Esophagus (tissue), 2 donors: ENCODE measurements at regions not wholly inside any gene's neighbourhood (a gene's known extent, or its start where the extent isn't known, plus 50 kb on each side); places are given as distances from the start of the nearest gene placed in this dataset.

Experiments used
- H3K27ac ChIP-seq, 2 donors: one replicate each; pipeline ENCODE4 v1.5.1; 2013; ENCODE audit warnings: low read depth in 2 of 2, mild to moderate bottlenecking in 2 of 2, inconsistent platforms in 1 of 2, low read length in 1 of 2, moderate library complexity in 1 of 2
- H3K27me3 ChIP-seq, 2 donors: one replicate each; pipeline ENCODE4 v1.6.1; 2013; ENCODE audit warnings: low read length in 2 of 2, control low read depth in 1 of 2, mild to moderate bottlenecking in 1 of 2; ENCODE audit not compliant: insufficient read depth in 2 of 2, control insufficient read depth in 1 of 2
- H3K36me3 ChIP-seq, 2 donors: one replicate each; pipeline ENCODE4 v1.6.1; 2013; ENCODE audit warnings: low read length in 1 of 2; ENCODE audit not compliant: control insufficient read depth in 2 of 2, insufficient read depth in 2 of 2
- H3K4me1 ChIP-seq, 2 donors: one replicate each; pipeline ENCODE4 v1.6.1; 2013; ENCODE audit warnings: low read length in 1 of 2; ENCODE audit not compliant: control insufficient read depth in 2 of 2, insufficient read depth in 2 of 2
- H3K4me3 ChIP-seq, 2 donors: one replicate each; pipeline ENCODE4 v1.5.1; 2013; ENCODE audit warnings: low read length in 2 of 2, mild to moderate bottlenecking in 2 of 2, low read depth in 1 of 2, moderate library complexity in 1 of 2
- H3K9me3 ChIP-seq, 2 donors: one replicate each; pipeline ENCODE4 v1.6.1; 2013; ENCODE audit warnings: mild to moderate bottlenecking in 2 of 2, low read depth in 1 of 2, low read length in 1 of 2, moderate library complexity in 1 of 2; ENCODE audit not compliant: control insufficient read depth in 2 of 2, insufficient read depth in 1 of 2
- WGBS, 2 donors: extraction: QIAGEN DNeasy Blood & Tissue Kit; methylation state at CpG; one replicate each; pipeline ENCODE4 v1.1.7; 2013; 5-methylcytosine and 5-hydroxymethylcytosine counted together
- donor health status: healthy with polysubstance abuse.
- donor health status: Bipolar disorder and iron deficiency.

DNA sequence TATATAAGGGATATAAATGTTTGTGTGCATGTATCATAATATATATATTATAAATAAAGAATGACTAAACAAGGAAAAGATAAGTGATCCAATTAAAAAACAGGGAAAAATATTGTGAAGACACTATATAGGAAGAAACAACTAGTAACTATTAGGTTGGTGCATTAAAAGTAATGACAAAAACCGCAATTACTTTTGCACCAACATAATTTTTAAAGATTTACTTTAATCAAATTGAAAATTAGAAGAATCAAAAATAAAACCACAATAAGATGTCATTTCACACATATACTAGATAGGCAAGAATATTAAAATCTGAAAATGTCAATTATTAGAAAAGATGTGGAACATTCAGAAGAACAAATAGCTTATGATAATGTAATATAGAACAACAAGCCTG lies 595.9 kb downstream of the KCNJ3 start:
- Histone ChIP-seq H3K4me3 (no peak overlapping the region), H3K27me3 (no peaks in the 10 kb centered on the region), H3K4me1 (no peaks in the 10 kb centered on the region), H3K9me3 (no peaks in the 10 kb centered on the region), H3K27ac (no peak overlapping the region), H3K36me3 (no peaks in the 10 kb centered on the region)
- 59 to 84% methylated on average over 1 of the region's 1 CpG for WGBS, 2 donors

DNA sequence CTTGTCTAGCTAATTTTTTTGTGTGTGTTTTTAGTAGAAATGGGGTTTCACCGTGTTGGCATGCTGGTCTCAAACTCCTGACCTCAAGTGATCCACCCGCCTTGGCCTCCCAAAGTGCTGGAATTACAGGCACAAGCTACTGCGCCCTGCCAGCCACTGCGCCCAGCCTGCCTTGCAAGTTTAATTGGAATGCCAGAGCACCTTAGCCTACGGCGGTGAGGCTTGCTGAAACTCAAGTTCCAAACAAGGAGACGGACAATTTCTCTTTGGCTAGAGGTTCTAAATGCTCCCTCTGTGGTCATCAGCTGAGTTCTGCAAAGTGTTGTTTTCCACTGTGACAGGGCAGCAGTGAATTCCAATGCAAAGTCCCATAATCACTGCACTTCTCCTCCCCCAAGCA lies 583.4 kb downstream of the KCNJ3 start:
- no peaks in the 10 kb centered on the region for H3K4me1 ChIP-seq
- no peak overlapping the region for H3K27ac ChIP-seq
- H3K27me3 ChIP-seq = no peaks in the 10 kb centered on the region
- H3K36me3 ChIP-seq = no peaks in the 10 kb centered on the region
- H3K9me3 ChIP-seq = peaks cover 2 to 4% of the 10 kb centered on the region in 2 donors
- no peak overlapping the region for H3K4me3 ChIP-seq
- WGBS, 2 donors = 88 to 89% methylated on average over 7 of the region's 7 CpGs

DNA sequence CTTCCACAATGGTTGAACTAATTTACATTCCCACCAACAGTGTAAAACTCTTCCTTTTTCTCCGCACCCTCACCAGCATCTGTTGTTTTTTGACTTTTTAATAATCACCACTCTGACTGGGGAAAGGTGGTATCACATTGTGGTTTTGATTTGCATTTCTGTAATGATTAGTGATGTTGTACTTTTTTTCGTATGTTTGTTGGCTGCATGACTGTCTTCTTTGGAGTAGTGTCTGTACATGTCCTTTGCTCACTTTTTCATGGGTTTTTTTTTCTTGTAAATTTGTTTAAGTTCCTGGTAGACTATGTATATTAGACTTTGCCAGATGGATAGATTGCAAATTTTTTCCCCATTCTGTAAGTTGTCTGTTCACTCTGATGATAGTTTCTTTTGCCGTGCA lies 574.8 kb downstream of the KCNJ3 start:
- no peak overlapping the region for H3K4me3 ChIP-seq
- H3K27me3 ChIP-seq = no peaks in the 10 kb centered on the region
- 68 to 73% methylated on average over 3 of the region's 3 CpGs for WGBS, 2 donors
- H3K27ac ChIP-seq = no peak overlapping the region
- no peaks in the 10 kb centered on the region for H3K9me3 ChIP-seq
- no peaks in the 10 kb centered on the region for H3K4me1 ChIP-seq
- H3K36me3 ChIP-seq = no peaks in the 10 kb centered on the region

DNA sequence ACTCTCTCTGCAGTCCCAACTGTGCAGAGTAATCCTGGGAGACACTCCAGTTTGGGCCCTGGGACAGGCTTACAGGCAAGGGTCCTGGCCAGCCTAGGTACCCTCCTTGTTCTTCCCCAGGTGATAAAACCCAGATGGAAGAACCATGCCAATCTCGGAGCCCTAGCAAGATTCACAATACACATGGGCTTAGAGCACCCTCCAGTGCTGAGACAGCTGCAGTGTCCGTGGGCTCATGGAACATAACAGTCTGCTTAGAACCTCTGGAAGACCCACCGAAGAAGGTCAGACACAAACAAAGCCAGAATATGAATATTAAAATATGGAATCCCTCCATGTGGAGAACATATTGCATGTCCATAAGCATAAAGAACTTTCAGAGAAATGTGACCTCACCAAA lies 568.1 kb downstream of the KCNJ3 start:
- Histone ChIP-seq H3K9me3 (peaks cover 0 to 2% of the 10 kb centered on the region in 2 donors), H3K27me3 (no peaks in the 10 kb centered on the region), H3K4me1 (no peaks in the 10 kb centered on the region), H3K4me3 (no peak overlapping the region), H3K27ac (no peak overlapping the region), H3K36me3 (no peaks in the 10 kb centered on the region)
- WGBS, 2 donors = 77% methylated on average over 3 of the region's 3 CpGs

DNA sequence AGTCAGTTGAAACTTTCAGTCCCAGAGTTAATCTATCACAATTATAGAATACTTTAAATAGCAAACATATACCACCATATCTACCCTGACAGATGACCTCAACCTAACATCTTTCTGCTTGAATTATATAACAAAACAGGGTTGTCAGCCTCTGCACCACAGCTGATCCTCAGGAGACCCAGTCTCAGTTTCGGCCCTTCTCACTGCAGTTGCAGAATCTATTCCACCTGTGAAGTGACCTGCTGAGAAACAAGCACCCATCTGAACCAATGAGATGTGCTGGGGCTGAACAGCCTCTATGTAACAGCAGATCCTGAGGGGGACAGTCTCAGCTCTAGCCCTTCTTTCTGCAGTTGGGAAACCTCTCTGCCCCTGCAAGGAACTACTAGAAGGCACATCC lies 567.6 kb downstream of the KCNJ3 start:
- no peak overlapping the region for H3K27ac ChIP-seq
- H3K4me3 ChIP-seq = no peak overlapping the region
- WGBS, 2 donors = 73 to 83% methylated on average over 1 of the region's 1 CpG
- H3K36me3 ChIP-seq = no peaks in the 10 kb centered on the region
- H3K4me1 ChIP-seq = no peaks in the 10 kb centered on the region
- H3K9me3 ChIP-seq = peaks cover 0 to 2% of the 10 kb centered on the region in 2 donors
- no peaks in the 10 kb centered on the region for H3K27me3 ChIP-seq

DNA sequence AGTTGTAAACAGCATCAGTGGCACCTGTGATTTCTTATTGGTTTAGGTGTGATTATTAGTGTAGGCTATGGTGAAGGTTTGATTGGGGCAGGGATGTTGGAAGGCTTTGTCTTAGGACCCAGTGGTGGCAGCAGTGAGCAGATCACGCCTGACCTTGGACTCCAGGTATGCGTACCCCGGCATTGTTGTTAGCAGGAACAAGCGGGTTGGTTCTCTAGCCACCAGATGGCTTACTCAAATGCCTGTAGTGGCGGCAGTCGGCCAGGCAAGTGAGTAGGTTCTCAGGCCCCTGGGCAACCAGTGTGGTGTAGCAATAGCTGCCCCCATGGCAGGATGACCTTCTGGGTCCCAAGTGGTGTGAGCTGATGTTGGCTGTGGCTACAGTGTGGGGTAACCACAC lies 558.3 kb downstream of the KCNJ3 start:
- Histone ChIP-seq H3K9me3 (peaks cover 0 to 3% of the 10 kb centered on the region in 2 donors), H3K4me3 (no peak overlapping the region), H3K27me3 (no peaks in the 10 kb centered on the region), H3K36me3 (no peaks in the 10 kb centered on the region), H3K4me1 (no peaks in the 10 kb centered on the region), H3K27ac (no peak overlapping the region)
- WGBS, 2 donors = 91 to 93% methylated on average over 6 of the region's 6 CpGs

DNA sequence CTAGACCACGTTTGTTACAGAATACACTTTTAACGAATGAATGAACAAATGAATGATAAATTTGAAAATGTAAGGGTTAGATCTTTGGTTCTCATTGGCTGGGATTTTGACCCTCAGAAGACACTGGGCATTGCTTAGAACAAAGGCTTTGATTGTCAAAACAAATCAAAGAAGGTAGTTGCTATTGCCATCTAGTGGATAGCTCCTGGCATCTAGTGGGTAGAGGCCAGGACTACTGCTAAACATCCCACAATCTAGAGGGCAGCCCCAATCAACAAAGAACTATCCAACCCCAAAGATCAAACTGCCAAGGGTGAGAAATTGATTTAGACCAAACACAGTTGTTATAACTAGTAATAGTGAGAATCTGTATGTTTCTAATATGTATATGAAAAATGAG lies 552.3 kb downstream of the KCNJ3 start:
- H3K27me3 ChIP-seq = no peaks in the 10 kb centered on the region
- no peak overlapping the region for H3K4me3 ChIP-seq
- no peaks in the 10 kb centered on the region for H3K9me3 ChIP-seq
- H3K36me3 ChIP-seq = no peaks in the 10 kb centered on the region
- WGBS, 2 donors = 14 to 27% methylated on average over 2 of the region's 2 CpGs
- no peak overlapping the region for H3K27ac ChIP-seq
- no peaks in the 10 kb centered on the region for H3K4me1 ChIP-seq

DNA sequence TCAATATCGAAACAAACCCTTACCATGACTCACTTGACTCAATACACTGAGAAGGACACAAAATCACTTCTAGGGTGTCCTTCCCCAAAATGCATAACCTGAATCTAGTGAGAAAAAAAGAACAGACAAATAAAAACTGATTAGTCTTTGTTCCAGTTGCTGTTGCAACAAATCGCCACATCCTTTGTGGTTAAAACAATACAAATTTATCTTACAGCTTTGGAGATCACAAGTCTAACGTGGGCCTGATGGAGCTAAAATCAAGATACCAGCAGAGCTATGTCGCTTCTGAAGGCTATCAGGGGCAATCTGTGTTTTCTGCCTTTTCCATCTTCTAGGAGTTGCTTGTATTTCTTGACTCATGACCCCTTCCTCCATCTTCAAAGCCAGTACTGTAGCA lies 541.7 kb downstream of the KCNJ3 start:
- Histone ChIP-seq H3K4me3 (no peak overlapping the region), H3K27ac (no peak overlapping the region), H3K9me3 (no peaks in the 10 kb centered on the region), H3K27me3 (no peaks in the 10 kb centered on the region), H3K4me1 (no peaks in the 10 kb centered on the region), H3K36me3 (no peaks in the 10 kb centered on the region)
- 60 to 65% methylated on average over 4 of the region's 4 CpGs for WGBS, 2 donors

DNA sequence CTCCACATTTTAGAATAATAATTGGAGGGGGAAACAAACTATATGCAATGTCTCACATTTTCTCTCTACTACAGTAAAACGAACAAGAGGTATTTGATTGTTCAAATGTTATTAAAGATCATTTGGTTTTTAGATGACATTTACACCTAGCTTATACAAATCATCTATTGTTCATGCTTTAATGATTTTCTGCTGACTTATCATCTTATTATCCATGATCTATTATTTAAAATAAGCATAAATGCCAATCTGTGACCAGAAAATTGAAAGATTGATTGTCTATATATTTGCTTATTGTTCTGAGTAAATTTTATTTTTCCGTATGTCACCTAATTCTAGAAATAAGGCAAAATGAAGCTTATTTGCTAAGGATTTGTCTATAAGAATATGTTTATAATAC lies 537.2 kb downstream of the KCNJ3 start:
- no peaks in the 10 kb centered on the region for H3K9me3 ChIP-seq
- H3K4me1 ChIP-seq = no peaks in the 10 kb centered on the region
- no peaks in the 10 kb centered on the region for H3K36me3 ChIP-seq
- H3K27ac ChIP-seq = no peak overlapping the region
- WGBS, 2 donors = 65 to 70% methylated on average over 2 of the region's 2 CpGs
- no peak overlapping the region for H3K4me3 ChIP-seq
- no peaks in the 10 kb centered on the region for H3K27me3 ChIP-seq

DNA sequence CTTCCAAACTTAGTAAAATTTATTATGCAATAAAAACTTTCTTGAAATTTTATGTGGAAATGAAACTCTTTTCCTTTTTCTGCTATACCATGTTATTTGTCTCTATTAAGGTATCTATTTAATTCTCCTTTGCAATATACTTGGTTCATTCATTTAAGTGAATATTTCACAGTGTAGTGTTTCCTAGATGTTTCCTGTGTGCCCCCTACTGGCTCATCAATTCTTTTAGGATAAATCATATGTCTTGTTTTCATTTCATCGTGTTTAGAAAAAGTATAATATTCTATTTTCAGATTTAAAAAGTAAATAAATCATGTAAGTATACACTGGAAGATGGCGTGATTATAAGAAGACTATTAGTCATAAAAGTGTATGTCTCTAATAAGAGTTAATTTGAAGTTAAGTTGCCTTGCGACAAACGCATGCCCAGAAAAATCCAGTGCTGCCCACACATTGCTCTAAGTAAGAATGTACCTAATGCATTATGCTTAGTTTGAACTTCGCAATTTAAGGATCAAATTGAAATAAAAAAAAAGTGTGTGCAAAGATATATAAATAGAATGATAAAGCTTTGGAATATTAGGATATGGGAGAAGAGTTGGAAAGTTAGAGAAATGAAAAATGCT lies 525.4 kb downstream of the KCNJ3 start:
- WGBS, 2 donors = 45 to 46% methylated on average over 5 of the region's 5 CpGs
- Histone ChIP-seq H3K9me3 (no peaks in the 10 kb centered on the region), H3K4me1 (no peaks in the 10 kb centered on the region), H3K27ac (no peak overlapping the region), H3K36me3 (no peaks in the 10 kb centered on the region), H3K4me3 (no peak overlapping the region), H3K27me3 (no peaks in the 10 kb centered on the region)
